Ishikawa (cell line): ENCODE measurements at regions not wholly inside any gene's neighbourhood (a gene's known extent, or its start where the extent isn't known, plus 50 kb on each side); places are given as distances from the start of the nearest gene placed in this dataset.

ENCODE experiments used
- CEBPB ChIP-seq: IDR thresholded peaks from 2 replicates; pipeline ENCODE4 v1.6.1; 2012
- CREB1 ChIP-seq: IDR thresholded peaks from 2 replicates; pipeline ENCODE4 v1.6.1; 2012; ENCODE audit warnings: low read depth
- EGR1 ChIP-seq: IDR thresholded peaks from 2 replicates; pipeline ENCODE4 v1.6.1; 2012
- EP300 ChIP-seq: IDR thresholded peaks from 2 replicates; pipeline ENCODE4 v1.6.1; 2012; ENCODE audit warnings: borderline replicate concordance
- FOXM1 ChIP-seq: IDR thresholded peaks from 2 replicates; pipeline ENCODE4 v1.6.1; 2012; ENCODE audit warnings: low read depth, borderline replicate concordance
- MAX ChIP-seq: IDR thresholded peaks from 2 replicates; pipeline ENCODE4 v1.6.1; 2012
- NFIC ChIP-seq: IDR thresholded peaks from 2 replicates; pipeline ENCODE4 v1.6.1; 2012
- RAD21 ChIP-seq: IDR thresholded peaks from 2 replicates; pipeline ENCODE4 v1.6.1; 2012; ENCODE audit warnings: low read depth
- TAF1 ChIP-seq: IDR thresholded peaks from 2 replicates; pipeline ENCODE4 v1.6.1; 2012; ENCODE audit warnings: low read depth, mild to moderate bottlenecking
- TCF12 ChIP-seq: IDR thresholded peaks from 2 replicates; pipeline ENCODE4 v1.6.1; 2012; ENCODE audit warnings: low read depth
- USF1 ChIP-seq: IDR thresholded peaks from 2 replicates; pipeline ENCODE4 v1.6.1; 2012
- YY1 ChIP-seq: IDR thresholded peaks from 2 replicates; pipeline ENCODE4 v1.6.1; 2012; ENCODE audit warnings: low read depth

GRCh38 chr2:231655894-231656293 is 52.4 kb upstream of the PTMA start:
- TF ChIP-seq USF1 (no peak), EGR1 (no peak), NFIC (no peak), EP300 (no peak), TCF12 (no peak), CREB1 (no peak), MAX (no peak), TAF1 (no peak), CEBPB (no peak), YY1 (no peak), FOXM1 (no peak), RAD21 (no peak)
